Fibroblast of lung (primary cell): ENCODE measurements at regions not wholly inside any gene's neighbourhood (a gene's known extent, or its start where the extent isn't known, plus 50 kb on each side); places are given as distances from the start of the nearest gene placed in this dataset.

Source experiments
- EZH2 ChIP-seq: IDR thresholded peaks from 2 replicates; pipeline ENCODE4 v1.5.1; 2012; ENCODE audit warnings: low read length, control low read depth, mild to moderate bottlenecking; ENCODE audit errors: missing control alignments
- TF ChIP-seq, protein P1 (sequence below), 2 donors: IDR thresholded peaks in 1 of 2; conservative IDR thresholded peaks in 1 of 2; 1 replicate in 1 of 2; 2 replicates in 1 of 2; pipeline ENCODE4 v1.5.1; 2011 to 2012; ENCODE audit warnings: low read length in 2 of 2, control low read depth in 1 of 2, inconsistent platforms in 1 of 2, low read depth in 1 of 2, mild to moderate bottlenecking in 1 of 2

DNA sequence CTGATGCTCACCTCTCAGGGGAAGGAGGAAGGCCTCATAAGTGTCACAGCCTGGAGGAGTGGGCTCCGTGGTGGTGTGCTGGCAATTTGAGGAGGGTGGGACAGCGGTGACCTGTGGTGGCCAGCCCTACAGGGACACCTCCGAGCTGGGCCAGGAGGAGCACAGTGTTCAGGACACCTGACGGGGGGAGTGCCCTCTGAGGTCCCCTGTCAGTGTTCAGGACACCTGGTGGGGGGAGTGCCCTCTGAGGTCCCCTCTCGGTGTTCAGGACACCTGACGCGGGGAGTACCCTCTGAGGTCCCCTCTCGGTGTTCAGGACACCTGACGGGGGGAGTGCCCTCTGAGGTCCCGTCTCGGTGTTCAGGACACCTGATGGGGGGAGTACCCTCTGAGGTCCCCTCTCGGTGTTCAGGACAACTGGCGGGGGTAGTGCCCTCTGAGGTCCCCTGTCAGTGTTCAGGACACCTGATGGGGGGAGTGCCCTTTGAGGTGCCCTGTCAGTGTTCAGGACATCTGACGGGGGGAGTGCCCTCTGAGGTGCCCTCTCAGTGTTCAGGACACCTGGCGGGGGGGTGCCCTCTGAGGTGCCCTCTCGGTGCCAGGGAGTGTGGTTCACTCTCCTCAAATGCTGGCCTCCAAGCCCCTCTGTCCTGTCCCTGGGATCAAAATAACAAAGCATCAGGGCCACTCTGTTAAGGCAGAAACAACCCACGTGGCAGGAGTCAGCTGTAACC lies 73.4 kb upstream of the ZNF469 start:
- TF ChIP-seq, protein P1, sequence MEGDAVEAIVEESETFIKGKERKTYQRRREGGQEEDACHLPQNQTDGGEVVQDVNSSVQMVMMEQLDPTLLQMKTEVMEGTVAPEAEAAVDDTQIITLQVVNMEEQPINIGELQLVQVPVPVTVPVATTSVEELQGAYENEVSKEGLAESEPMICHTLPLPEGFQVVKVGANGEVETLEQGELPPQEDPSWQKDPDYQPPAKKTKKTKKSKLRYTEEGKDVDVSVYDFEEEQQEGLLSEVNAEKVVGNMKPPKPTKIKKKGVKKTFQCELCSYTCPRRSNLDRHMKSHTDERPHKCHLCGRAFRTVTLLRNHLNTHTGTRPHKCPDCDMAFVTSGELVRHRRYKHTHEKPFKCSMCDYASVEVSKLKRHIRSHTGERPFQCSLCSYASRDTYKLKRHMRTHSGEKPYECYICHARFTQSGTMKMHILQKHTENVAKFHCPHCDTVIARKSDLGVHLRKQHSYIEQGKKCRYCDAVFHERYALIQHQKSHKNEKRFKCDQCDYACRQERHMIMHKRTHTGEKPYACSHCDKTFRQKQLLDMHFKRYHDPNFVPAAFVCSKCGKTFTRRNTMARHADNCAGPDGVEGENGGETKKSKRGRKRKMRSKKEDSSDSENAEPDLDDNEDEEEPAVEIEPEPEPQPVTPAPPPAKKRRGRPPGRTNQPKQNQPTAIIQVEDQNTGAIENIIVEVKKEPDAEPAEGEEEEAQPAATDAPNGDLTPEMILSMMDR (conservative IDR thresholded peaks at IDR 0.05 in 1 of 2, IDR thresholded peaks at IDR 0.05 in 1 of 2; ENCODE audit: low read depth in 1 of 2, low read length in 2 of 2), result no peak
- no peak for TF ChIP-seq EZH2
